ENCODE measurements at regions not wholly inside any gene's neighbourhood (a gene's known extent, or its start where the extent isn't known, plus 50 kb on each side); places are given as distances from the start of the nearest gene placed in this dataset.

GRCh38 chr16:9647981-9648701 lies 534.1 kb downstream of the GRIN2A start:
- Histone ChIP-seq H3K79me2 (ENCODE audit: control insufficient read depth, low read length) (no peaks in the 10 kb centered on the region), H3K36me3 (ENCODE audit: control insufficient read depth, low read length) (no peaks in the 10 kb centered on the region), H4K20me1 (ENCODE audit: control insufficient read depth, insufficient read depth, low read depth, low read length) (no peaks in the 10 kb centered on the region), H3K27me3 (ENCODE audit: control insufficient read depth, low read length) (no peaks in the 10 kb centered on the region), H3K4me1 (ENCODE audit: control insufficient read depth, low read length) (no peaks in the 10 kb centered on the region), H3K4me2 (ENCODE audit: low read length) (no peak overlapping the region), H3K9me2 (replicated peaks; ENCODE audit: control insufficient read depth, low read length) (no peaks in the 10 kb centered on the region), H3F3A (ENCODE audit: control insufficient read depth, insufficient read depth) (no peaks in the 10 kb centered on the region), H3K27ac (ENCODE audit: low read depth, low read length) (no peak overlapping the region), H3K4me3 (ENCODE audit: low read length) (no peak overlapping the region), H3K9me3 (ENCODE audit: control insufficient read depth, insufficient read depth, low read length) (no peaks in the 10 kb centered on the region)
- TF ChIP-seq, protein P1, sequence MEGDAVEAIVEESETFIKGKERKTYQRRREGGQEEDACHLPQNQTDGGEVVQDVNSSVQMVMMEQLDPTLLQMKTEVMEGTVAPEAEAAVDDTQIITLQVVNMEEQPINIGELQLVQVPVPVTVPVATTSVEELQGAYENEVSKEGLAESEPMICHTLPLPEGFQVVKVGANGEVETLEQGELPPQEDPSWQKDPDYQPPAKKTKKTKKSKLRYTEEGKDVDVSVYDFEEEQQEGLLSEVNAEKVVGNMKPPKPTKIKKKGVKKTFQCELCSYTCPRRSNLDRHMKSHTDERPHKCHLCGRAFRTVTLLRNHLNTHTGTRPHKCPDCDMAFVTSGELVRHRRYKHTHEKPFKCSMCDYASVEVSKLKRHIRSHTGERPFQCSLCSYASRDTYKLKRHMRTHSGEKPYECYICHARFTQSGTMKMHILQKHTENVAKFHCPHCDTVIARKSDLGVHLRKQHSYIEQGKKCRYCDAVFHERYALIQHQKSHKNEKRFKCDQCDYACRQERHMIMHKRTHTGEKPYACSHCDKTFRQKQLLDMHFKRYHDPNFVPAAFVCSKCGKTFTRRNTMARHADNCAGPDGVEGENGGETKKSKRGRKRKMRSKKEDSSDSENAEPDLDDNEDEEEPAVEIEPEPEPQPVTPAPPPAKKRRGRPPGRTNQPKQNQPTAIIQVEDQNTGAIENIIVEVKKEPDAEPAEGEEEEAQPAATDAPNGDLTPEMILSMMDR (IDR thresholded peaks at IDR 0.05; ENCODE audit: low read depth, low read length, poor library complexity, severe bottlenecking): peak; percentile 69
- TF ChIP-seq EZH2phosphoT487 (IDR thresholded peaks at IDR 0.05; ENCODE audit: borderline replicate concordance, low read length): no peak

- Histone ChIP-seq H3K4me2 (ENCODE audit: low read length) (no peak overlapping the region), H4K20me1 (ENCODE audit: control insufficient read depth, insufficient read depth, low read depth, low read length) (no peaks in the 10 kb centered on the region), H3F3A (ENCODE audit: control insufficient read depth, insufficient read depth) (no peaks in the 10 kb centered on the region), H3K79me2 (ENCODE audit: control insufficient read depth, low read length) (no peaks in the 10 kb centered on the region), H3K4me3 (ENCODE audit: low read length) (no peak overlapping the region), H3K9me3 (ENCODE audit: control insufficient read depth, insufficient read depth, low read length) (no peaks in the 10 kb centered on the region), H3K4me1 (ENCODE audit: control insufficient read depth, low read length) (no peaks in the 10 kb centered on the region), H3K9me2 (replicated peaks; ENCODE audit: control insufficient read depth, low read length) (no peaks in the 10 kb centered on the region), H3K27ac (ENCODE audit: low read depth, low read length) (no peak overlapping the region), H3K36me3 (ENCODE audit: control insufficient read depth, low read length) (no peaks in the 10 kb centered on the region), H3K27me3 (ENCODE audit: control insufficient read depth, low read length) (no peaks in the 10 kb centered on the region)
- TF ChIP-seq EZH2phosphoT487 (IDR thresholded peaks at IDR 0.05; ENCODE audit: borderline replicate concordance, low read length): no peak
- TF ChIP-seq, protein P1 (IDR thresholded peaks at IDR 0.05; ENCODE audit: low read depth, low read length, poor library complexity, severe bottlenecking): no peak
These were observed 531.9 kb downstream of the GRIN2A start for GRCh38 chr16:9650284-9650683.

GRCh38 chr16:9655051-9655450 lies 527.2 kb downstream of the GRIN2A start:
- Histone ChIP-seq H3K27me3 (ENCODE audit: control insufficient read depth, low read length) (no peaks in the 10 kb centered on the region), H3K79me2 (ENCODE audit: control insufficient read depth, low read length) (no peaks in the 10 kb centered on the region), H3K4me1 (ENCODE audit: control insufficient read depth, low read length) (no peaks in the 10 kb centered on the region), H3F3A (ENCODE audit: control insufficient read depth, insufficient read depth) (no peaks in the 10 kb centered on the region), H3K36me3 (ENCODE audit: control insufficient read depth, low read length) (no peaks in the 10 kb centered on the region), H3K9me3 (ENCODE audit: control insufficient read depth, insufficient read depth, low read length) (no peaks in the 10 kb centered on the region), H3K4me2 (ENCODE audit: low read length) (no peak overlapping the region), H3K27ac (ENCODE audit: low read depth, low read length) (no peak overlapping the region), H3K9me2 (replicated peaks; ENCODE audit: control insufficient read depth, low read length) (no peaks in the 10 kb centered on the region), H3K4me3 (ENCODE audit: low read length) (no peak overlapping the region), H4K20me1 (ENCODE audit: control insufficient read depth, insufficient read depth, low read depth, low read length) (no peaks in the 10 kb centered on the region)
- TF ChIP-seq, protein P1 (IDR thresholded peaks at IDR 0.05; ENCODE audit: low read depth, low read length, poor library complexity, severe bottlenecking): no peak
- TF ChIP-seq EZH2phosphoT487 (IDR thresholded peaks at IDR 0.05; ENCODE audit: borderline replicate concordance, low read length): no peak

Data from DOHH2 (cell line).